ENCODE measurements at regions not wholly inside any gene's neighbourhood (a gene's known extent, or its start where the extent isn't known, plus 50 kb on each side); places are given as distances from the start of the nearest gene placed in this dataset.

GRCh38 chrX:7261672-7262332 is 113.8 kb upstream of the PUDP start:
- H3K9me3 ChIP-seq, result no peaks in the 10 kb centered on the region
- no peak for TF ChIP-seq POLR2A (IDR thresholded peaks at IDR 0.05)
- TF ChIP-seq CTCF (IDR thresholded peaks at IDR 0.05), result no peak
- intact Hi-C loops (cut with DNase I), result no loop called here
- DNase-seq, result no peak
- H3K27me3 ChIP-seq, result no peaks in the 10 kb centered on the region
- no peaks in the 10 kb centered on the region for H3K4me1 ChIP-seq
- H3K36me3 ChIP-seq, result no peaks in the 10 kb centered on the region
- no peak overlapping the region for H3K4me3 ChIP-seq (replicated peaks in 1 of 3)
- H3K27ac ChIP-seq, result no peak overlapping the region
- 92 to 98% methylated on average over 5 of the region's 5 CpGs for WGBS, 2 donors

GRCh38 chrX:7254144-7254543 is 106.2 kb upstream of the PUDP start:
- Histone ChIP-seq H3K27ac (no peak overlapping the region), H3K36me3 (no peaks in the 10 kb centered on the region), H3K4me1 (no peaks in the 10 kb centered on the region), H3K27me3 (no peaks in the 10 kb centered on the region), H3K9me3 (no peaks in the 10 kb centered on the region), H3K4me3 (replicated peaks in 1 of 3) (no peak overlapping the region)
- 81 to 85% methylated on average over 4 of the region's 4 CpGs for WGBS, 2 donors
- DNase-seq, result no peak
- TF ChIP-seq CTCF (IDR thresholded peaks at IDR 0.05) (no peak), POLR2A (IDR thresholded peaks at IDR 0.05) (no peak)
- intact Hi-C loops (cut with DNase I), result no loop called here

GRCh38 chrX:7253565-7253964 is 105.6 kb upstream of the PUDP start:
- TF ChIP-seq POLR2A (IDR thresholded peaks at IDR 0.05) (no peak), CTCF (IDR thresholded peaks at IDR 0.05) (no peak)
- H3K27me3 ChIP-seq, result no peaks in the 10 kb centered on the region
- no peaks in the 10 kb centered on the region for H3K9me3 ChIP-seq
- 95% methylated on average over 4 to 5 of the region's 5 CpGs for WGBS, 2 donors
- H3K4me1 ChIP-seq, result no peaks in the 10 kb centered on the region
- H3K4me3 ChIP-seq (replicated peaks in 1 of 3), result no peak overlapping the region
- intact Hi-C loops (cut with DNase I), result no loop called here
- H3K36me3 ChIP-seq, result no peaks in the 10 kb centered on the region
- no peak overlapping the region for H3K27ac ChIP-seq
- no peak for DNase-seq

- no peak overlapping the region for H3K27ac ChIP-seq
- no peak overlapping the region for H3K4me3 ChIP-seq (replicated peaks in 1 of 3)
- no peak for TF ChIP-seq POLR2A (IDR thresholded peaks at IDR 0.05)
- no peak for TF ChIP-seq CTCF (IDR thresholded peaks at IDR 0.05)
- no peaks in the 10 kb centered on the region for H3K36me3 ChIP-seq
- H3K27me3 ChIP-seq, result no peaks in the 10 kb centered on the region
- peak; percentile 45 to 57 for DNase-seq
- H3K9me3 ChIP-seq, result no peaks in the 10 kb centered on the region
- intact Hi-C loops (cut with DNase I), result no loop called here
- WGBS, 2 donors, result 37 to 50% methylated on average over 4 to 5 of the region's 5 CpGs
- no peaks in the 10 kb centered on the region for H3K4me1 ChIP-seq
Measured at GRCh38 chrX:7252013-7252610, 104.2 kb upstream of the PUDP start.

GRCh38 chrX:7247346-7247745 is 99.4 kb upstream of the PUDP start:
- H3K4me1 ChIP-seq, result no peaks in the 10 kb centered on the region
- WGBS, 2 donors, result 79 to 81% methylated on average over 2 of the region's 2 CpGs

More at GRCh38 chrX:7247346-7247745, 99.4 kb upstream of the PUDP start:
- H3K36me3 ChIP-seq, result no peaks in the 10 kb centered on the region
- DNase-seq, result no peak
- intact Hi-C loops (cut with DNase I), result no loop called here
- TF ChIP-seq POLR2A (IDR thresholded peaks at IDR 0.05), result no peak
- no peak for TF ChIP-seq CTCF (IDR thresholded peaks at IDR 0.05)
- H3K27me3 ChIP-seq, result no peaks in the 10 kb centered on the region
- H3K4me3 ChIP-seq (replicated peaks in 1 of 3), result no peak overlapping the region
- H3K27ac ChIP-seq, result no peak overlapping the region
- no peaks in the 10 kb centered on the region for H3K9me3 ChIP-seq
